ENCODE measurements at regions not wholly inside any gene's neighbourhood (a gene's known extent, or its start where the extent isn't known, plus 50 kb on each side); places are given as distances from the start of the nearest gene placed in this dataset.

DNA sequence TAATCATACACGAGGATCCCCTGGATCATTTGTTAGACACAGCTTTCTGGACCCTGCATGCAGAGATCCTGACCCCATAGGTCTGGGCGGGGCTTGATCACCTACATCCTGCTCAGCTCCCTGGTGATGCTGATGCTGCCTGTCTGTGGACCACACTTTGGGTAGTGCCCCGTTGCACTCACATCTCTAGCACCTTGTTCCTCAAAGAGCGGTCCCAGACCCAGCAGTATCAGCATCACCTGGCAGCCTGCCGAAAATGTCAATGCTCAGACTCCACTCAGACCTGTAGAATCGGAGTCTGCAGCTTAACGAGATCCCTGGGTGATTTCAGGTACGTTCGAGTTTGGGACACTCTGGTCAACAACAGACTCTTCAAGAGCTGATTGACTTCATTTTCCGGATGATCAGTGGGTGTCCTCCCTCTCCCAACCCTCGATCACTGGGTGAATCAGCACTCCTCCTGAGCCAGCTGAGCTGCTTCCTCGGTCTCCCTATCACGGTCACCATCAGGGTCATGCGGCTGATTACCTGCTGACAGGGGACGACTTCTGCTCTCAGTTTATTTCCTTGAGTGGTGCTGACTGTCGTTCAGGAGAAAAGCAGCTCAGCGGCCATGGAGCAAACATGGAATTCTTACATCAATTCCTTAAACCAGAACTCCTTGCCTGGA, 150.6 kb upstream of the RAB12 start:
- no peak for DNase-seq (ENCODE audit: low read depth)

DNA sequence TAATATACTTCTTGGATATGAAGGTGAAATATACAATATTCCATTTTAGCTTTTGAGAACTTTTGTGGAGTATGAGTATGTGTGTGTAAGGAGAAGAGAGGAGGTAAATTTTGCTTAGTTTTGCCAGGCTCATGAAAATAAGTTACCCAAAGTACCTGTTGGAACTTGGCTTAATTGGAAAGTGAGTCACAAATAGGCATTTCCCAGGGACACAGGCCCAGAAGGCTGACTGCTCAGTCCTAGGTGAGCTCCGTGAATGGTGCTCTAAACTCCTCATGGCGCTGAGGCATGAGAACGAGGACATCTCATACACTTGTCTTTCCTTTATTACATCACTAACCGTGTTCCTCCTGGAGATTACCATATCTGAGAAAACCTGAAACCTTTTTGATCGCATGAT, 148.5 kb upstream of the RAB12 start:
- DNase-seq (ENCODE audit: low read depth), result no peak

- DNase-seq (ENCODE audit: low read depth), result no peak
Measured at GRCh38 chr18:8461544-8461943, 147.7 kb upstream of the RAB12 start.

- DNase-seq (ENCODE audit: low read depth), result no peak
Measured at GRCh38 chr18:8462651-8463185, 146.5 kb upstream of the RAB12 start.

- DNase-seq (ENCODE audit: low read depth), result no peak
Measured at GRCh38 chr18:8463791-8464190, 145.4 kb upstream of the RAB12 start.

GRCh38 chr18:8468191-8468590, 141.0 kb upstream of the RAB12 start:
- no peak for DNase-seq (ENCODE audit: low read depth)

- DNase-seq (ENCODE audit: low read depth), result no peak
Measured at GRCh38 chr18:8468921-8469335, 140.3 kb upstream of the RAB12 start.

- DNase-seq (ENCODE audit: low read depth), result no peak
Measured at GRCh38 chr18:8469544-8470130, 139.6 kb upstream of the RAB12 start.

DNA sequence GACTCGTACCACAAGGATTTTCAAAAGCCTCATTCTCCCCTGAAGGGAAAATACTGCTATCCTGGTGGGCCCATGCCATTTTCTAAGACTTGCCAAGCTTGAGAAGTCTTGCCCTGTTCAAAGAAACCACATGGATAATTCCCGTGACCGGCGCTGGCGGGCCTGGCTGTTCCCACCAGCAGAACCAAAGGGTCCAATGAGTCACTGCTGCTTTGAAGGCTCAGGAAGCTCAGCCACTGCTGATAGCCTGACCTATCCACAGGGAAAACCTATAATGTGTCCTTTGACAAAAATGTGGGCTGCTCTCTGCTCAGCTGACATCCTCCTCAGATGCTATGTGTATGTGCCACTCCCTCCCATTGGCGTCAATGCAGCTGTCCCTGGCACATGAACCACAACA, 137.9 kb upstream of the RAB12 start:
- no peak for DNase-seq (ENCODE audit: low read depth)

DNA sequence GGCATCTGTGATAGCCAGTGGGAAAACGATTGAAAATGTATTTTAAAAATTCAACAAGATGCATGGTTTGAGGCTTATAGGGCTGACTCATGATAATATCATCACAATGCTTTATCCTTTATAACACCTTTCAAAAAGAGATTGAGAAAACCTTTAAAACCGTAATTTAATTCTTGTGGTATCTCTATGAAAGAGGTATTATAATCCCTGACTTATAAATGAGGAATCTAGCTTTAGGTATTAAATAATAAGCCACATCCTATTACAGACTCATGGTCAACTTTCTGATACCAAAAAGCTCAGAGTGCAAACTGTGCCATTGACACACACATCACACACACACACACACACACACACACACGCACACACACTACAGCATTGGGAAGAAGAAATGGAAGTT, 134.6 kb upstream of the RAB12 start:
- DNase-seq (ENCODE audit: low read depth), result no peak

GRCh38 chr18:8477615-8478014, 131.6 kb upstream of the RAB12 start:
- DNase-seq (ENCODE audit: low read depth), result no peak

DNA sequence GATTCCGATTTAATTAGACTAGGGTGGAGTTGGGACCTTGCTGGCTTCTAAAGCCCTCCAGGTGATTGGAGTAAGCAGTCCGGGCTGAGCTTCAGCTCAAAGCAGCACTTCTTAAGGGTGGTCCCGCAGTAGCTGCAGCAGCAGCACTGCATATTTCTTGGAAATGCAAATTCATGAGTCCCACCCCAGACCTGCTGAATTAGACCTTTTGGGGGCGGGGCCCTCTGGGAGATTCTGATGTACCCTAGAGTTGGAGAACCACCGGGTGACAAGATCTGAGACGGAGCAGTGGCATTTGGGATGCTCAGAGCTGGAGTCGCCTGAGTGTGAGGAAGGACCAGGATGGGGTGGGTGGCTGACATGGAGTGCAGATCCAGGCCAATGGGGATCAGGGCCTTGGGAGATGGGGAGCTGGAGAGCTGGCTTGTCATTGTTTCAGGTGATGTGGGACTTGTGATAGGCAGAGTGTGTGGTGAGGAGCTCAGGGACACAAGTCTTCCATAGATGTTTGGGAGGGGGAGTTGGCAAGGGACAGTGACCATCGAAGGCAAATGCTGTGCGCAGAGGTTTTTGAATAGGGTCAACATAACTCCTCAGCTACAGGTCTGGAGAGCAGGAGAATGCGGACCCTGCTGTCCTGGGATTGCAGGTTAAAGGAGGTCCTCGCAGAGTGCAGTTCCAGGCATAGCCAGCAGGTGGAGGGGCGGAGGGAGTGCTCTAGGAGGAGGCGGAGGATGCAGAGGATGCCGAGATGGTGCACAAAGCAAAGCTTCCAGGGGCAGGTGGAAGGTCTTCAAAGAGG, 130.9 kb upstream of the RAB12 start:
- DNase-seq (ENCODE audit: low read depth), result peak; percentile 14

DNA sequence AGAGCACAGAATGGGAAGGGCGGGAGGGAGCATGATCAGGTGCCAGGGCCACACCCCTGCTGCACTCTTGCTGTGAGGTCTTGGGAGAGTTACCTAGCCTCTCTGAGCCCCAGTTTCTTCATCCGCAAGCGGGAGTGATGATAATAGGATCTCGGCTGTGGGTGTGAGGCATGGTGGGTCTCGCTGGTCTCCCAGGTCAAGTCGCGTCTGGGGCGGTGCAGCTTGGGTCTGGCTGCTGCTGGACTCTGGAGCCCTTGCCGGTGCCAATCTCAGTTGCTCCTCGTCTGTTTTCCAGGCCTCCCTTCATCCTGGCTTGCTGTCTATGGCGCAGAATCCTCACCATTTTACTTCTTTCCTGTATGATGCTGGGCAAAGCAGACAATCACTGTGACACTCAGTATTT, 130.3 kb upstream of the RAB12 start:
- DNase-seq (ENCODE audit: low read depth), result no peak

GRCh38 chr18:8479789-8480188, 129.4 kb upstream of the RAB12 start:
- no peak for DNase-seq (ENCODE audit: low read depth)

GRCh38 chr18:8480506-8481328, 128.5 kb upstream of the RAB12 start:
- no peak for DNase-seq (ENCODE audit: low read depth)

GRCh38 chr18:8484951-8485350, 124.3 kb upstream of the RAB12 start:
- DNase-seq (ENCODE audit: low read depth), result no peak

GRCh38 chr18:8489761-8490160, 119.5 kb upstream of the RAB12 start:
- no peak for DNase-seq (ENCODE audit: low read depth)

GRCh38 chr18:8491516-8491915, 117.7 kb upstream of the RAB12 start:
- no peak for DNase-seq (ENCODE audit: low read depth)

DNA sequence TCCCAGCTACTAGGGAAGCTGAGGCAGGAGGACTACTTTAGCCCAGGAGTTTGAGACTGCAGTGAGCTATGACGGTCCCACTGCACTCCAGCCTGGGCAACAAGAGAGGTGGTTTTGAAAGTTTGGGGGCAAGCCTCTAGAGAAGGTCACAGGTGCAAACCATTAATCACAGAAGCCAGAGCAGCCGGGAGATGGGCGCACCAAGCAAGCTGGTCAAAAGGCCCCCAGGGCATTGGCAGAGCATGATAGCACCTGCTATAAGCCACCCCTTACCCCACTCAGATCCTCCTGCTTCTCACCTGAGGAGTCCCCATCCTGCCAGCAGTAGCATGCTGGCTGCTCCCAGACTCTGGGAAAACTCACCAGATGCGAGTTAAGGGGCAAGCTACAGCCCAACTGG, 116.1 kb upstream of the RAB12 start:
- no peak for DNase-seq (ENCODE audit: low read depth)

DNA sequence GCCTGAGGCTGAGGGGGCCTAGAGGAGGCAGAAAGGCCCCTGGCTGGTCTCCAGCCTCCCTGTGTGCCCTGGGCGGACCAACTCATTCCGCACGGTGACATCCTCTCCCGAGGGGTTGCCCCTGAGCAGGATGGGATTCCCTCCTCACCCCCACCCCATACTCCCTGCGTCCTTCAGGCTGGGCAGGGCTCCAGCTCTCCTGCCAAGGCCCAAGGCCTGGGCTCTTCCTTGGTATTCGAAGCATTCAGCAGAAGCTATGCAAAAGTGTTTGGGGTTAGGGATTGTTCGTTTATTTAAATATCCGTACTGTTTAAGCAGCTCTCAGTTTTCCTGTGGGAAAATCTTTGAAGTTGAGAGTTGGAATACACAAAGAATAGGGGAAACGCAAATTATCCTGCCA, 113.1 kb upstream of the RAB12 start:
- DNase-seq (ENCODE audit: low read depth), result no peak

GRCh38 chr18:8498905-8499304, 110.3 kb upstream of the RAB12 start:
- no peak for DNase-seq (ENCODE audit: low read depth)

Data from stimulated activated CD8-positive, alpha-beta memory T cell treated with anti-CD3 and anti-CD28 coated beads, Interleukin-15, amount 100 ng/mL, for 1 hour (primary cell).